Activated naive CD4-positive, alpha-beta T cell treated with anti-CD3 and anti-CD28 coated beads, Interleukin-2, amount 10 ng/mL, durations not matched to agents 7 days and 5 days (primary cell): ENCODE measurements at regions not wholly inside any gene's neighbourhood (a gene's known extent, or its start where the extent isn't known, plus 50 kb on each side); places are given as distances from the start of the nearest gene placed in this dataset.

ENCODE experiments used
- CTCF ChIA-PET: fragments of 350-600 bp; sonication (Branson Sonifier 250); formaldehyde crosslinking; loops from one replicate; lab custom pipeline; 2021; ENCODE audit warnings: antibody characterized with exemption; lab: Charles Lee
- DNase-seq: peaks from one replicate; pipeline ENCODE4 v3.0.0-alpha.2; 2020
- H3K27ac Mint-ChIP-seq: one replicate; pipeline ENCODE4 v1.8.0; 2021; ENCODE audit warnings: mild to moderate bottlenecking, moderate library complexity, mixed read lengths
- H3K27me3 Mint-ChIP-seq: one replicate; pipeline ENCODE4 v1.8.0; 2021; ENCODE audit warnings: mild to moderate bottlenecking, mixed read lengths
- H3K36me3 Mint-ChIP-seq: one replicate; pipeline ENCODE4 v1.8.0; 2021; ENCODE audit warnings: mixed read lengths
- H3K4me1 Mint-ChIP-seq: one replicate; pipeline ENCODE4 v1.8.0; 2021; ENCODE audit warnings: mixed read lengths
- H3K4me3 Mint-ChIP-seq: one replicate; pipeline ENCODE4 v1.8.0; 2021; ENCODE audit warnings: mild to moderate bottlenecking, moderate library complexity, mixed read lengths
- H3K9me3 Mint-ChIP-seq: one replicate; pipeline ENCODE4 v1.8.0; 2021; ENCODE audit warnings: mixed read lengths

- H3K36me3 Mint-ChIP-seq, result no peaks in the 10 kb centered on the region
- CTCF ChIA-PET, result no interaction called here
- peaks cover 4% of the 10 kb centered on the region for H3K9me3 Mint-ChIP-seq
- H3K4me1 Mint-ChIP-seq, result no peaks in the 10 kb centered on the region
- H3K27ac Mint-ChIP-seq, result no peak overlapping the region
- no peak for DNase-seq
- H3K4me3 Mint-ChIP-seq, result no peak overlapping the region
- H3K27me3 Mint-ChIP-seq, result peaks cover 18% of the 10 kb centered on the region
Measured at GRCh38 chr5:67343835-67344234, 147.2 kb upstream of the CD180 start.

- CTCF ChIA-PET, result interaction anchor here (2.1 kb wide), 1 partner anchor 95 kb away, joined by 4 read pairs; no protein-coding TSS in a partner anchor
- DNase-seq, result no peak
- H3K9me3 Mint-ChIP-seq, result peaks cover 4% of the 10 kb centered on the region
Measured at GRCh38 chr5:67341478-67341877, 144.9 kb upstream of the CD180 start.

GRCh38 chr5:67339219-67339767, 142.7 kb upstream of the CD180 start:
- H3K27me3 Mint-ChIP-seq, result peaks cover 14% of the 10 kb centered on the region
- no peak for DNase-seq
- H3K4me3 Mint-ChIP-seq, result no peak overlapping the region
- no peak overlapping the region for H3K27ac Mint-ChIP-seq
- H3K36me3 Mint-ChIP-seq, result no peaks in the 10 kb centered on the region
- peaks cover 1% of the 10 kb centered on the region for H3K9me3 Mint-ChIP-seq
- H3K4me1 Mint-ChIP-seq, result no peaks in the 10 kb centered on the region
- CTCF ChIA-PET, result no interaction called here

More at GRCh38 chr5:67341478-67341877, 144.9 kb upstream of the CD180 start:
- Mint-ChIP-seq H3K27ac (no peak overlapping the region), H3K27me3 (peaks cover 18% of the 10 kb centered on the region), H3K4me3 (no peak overlapping the region), H3K36me3 (no peaks in the 10 kb centered on the region), H3K4me1 (no peaks in the 10 kb centered on the region)

GRCh38 chr5:67338421-67338820, 141.8 kb upstream of the CD180 start:
- no peaks in the 10 kb centered on the region for H3K4me1 Mint-ChIP-seq
- DNase-seq, result no peak

GRCh38 chr5:67337751-67338150, 141.2 kb upstream of the CD180 start:
- no peaks in the 10 kb centered on the region for H3K4me1 Mint-ChIP-seq
- no peaks in the 10 kb centered on the region for H3K9me3 Mint-ChIP-seq
- H3K27me3 Mint-ChIP-seq, result peaks cover 7% of the 10 kb centered on the region
- H3K36me3 Mint-ChIP-seq, result no peaks in the 10 kb centered on the region
- no peak overlapping the region for H3K4me3 Mint-ChIP-seq
- no peak overlapping the region for H3K27ac Mint-ChIP-seq
- no peak for DNase-seq
- CTCF ChIA-PET, result no interaction called here

More at GRCh38 chr5:67338421-67338820, 141.8 kb upstream of the CD180 start:
- CTCF ChIA-PET, result no interaction called here
- Mint-ChIP-seq H3K36me3 (no peaks in the 10 kb centered on the region), H3K27me3 (peaks cover 7% of the 10 kb centered on the region), H3K9me3 (no peaks in the 10 kb centered on the region), H3K27ac (no peak overlapping the region), H3K4me3 (no peak overlapping the region)

DNA sequence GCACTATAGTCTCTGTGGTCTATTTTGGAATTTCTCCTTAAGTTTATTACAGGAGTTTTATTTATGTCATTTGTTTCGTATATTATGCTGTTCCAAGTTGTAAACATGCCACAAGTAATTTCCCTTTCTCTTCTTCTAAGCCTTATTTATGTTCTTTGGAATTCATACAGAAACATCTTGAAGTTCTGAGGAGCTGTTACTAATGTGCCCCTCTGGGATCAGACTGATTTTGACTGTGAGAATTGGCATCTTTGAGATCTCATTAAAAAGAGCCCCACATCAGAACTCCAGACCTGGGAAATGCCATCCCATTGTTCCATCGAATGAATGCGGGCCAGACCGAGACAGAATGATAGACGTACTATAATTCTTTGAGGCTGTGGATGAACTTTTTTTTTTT, 138.8 kb upstream of the CD180 start:
- DNase-seq, result no peak
- H3K4me1 Mint-ChIP-seq, result no peaks in the 10 kb centered on the region
- no peak overlapping the region for H3K4me3 Mint-ChIP-seq
- no peaks in the 10 kb centered on the region for H3K9me3 Mint-ChIP-seq
- peaks cover 7% of the 10 kb centered on the region for H3K27me3 Mint-ChIP-seq
- no peak overlapping the region for H3K27ac Mint-ChIP-seq
- H3K36me3 Mint-ChIP-seq, result no peaks in the 10 kb centered on the region
- CTCF ChIA-PET, result no interaction called here

DNA sequence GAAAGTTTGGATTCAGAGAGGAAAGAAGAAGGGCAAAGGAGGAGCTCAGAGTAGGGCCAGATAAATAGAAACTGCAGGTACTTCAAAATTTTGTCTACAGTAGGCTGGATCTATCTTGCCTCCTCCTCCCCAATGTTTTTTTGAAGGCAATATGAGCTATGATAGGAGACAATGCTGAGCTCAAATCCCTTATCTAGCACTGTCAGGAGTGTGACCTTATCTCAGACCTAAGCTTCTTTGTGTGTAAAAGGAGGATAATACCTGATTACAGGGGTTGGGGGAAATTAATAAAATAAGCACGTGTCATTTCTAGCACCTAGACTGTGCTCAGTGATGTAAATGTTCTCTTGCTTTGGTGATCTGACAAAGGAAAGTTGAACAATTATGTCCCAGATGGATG, 137.8 kb upstream of the CD180 start:
- H3K4me3 Mint-ChIP-seq, result no peak overlapping the region
- CTCF ChIA-PET, result no interaction called here
- no peaks in the 10 kb centered on the region for H3K36me3 Mint-ChIP-seq
- H3K4me1 Mint-ChIP-seq, result no peaks in the 10 kb centered on the region
- H3K27ac Mint-ChIP-seq, result no peak overlapping the region
- H3K9me3 Mint-ChIP-seq, result no peaks in the 10 kb centered on the region
- H3K27me3 Mint-ChIP-seq, result peaks cover 5% of the 10 kb centered on the region
- DNase-seq, result no peak

- H3K27ac Mint-ChIP-seq, result no peak overlapping the region
- DNase-seq, result no peak
- H3K4me1 Mint-ChIP-seq, result no peaks in the 10 kb centered on the region
- H3K4me3 Mint-ChIP-seq, result no peak overlapping the region
- H3K9me3 Mint-ChIP-seq, result no peaks in the 10 kb centered on the region
- no peaks in the 10 kb centered on the region for H3K36me3 Mint-ChIP-seq
- no peaks in the 10 kb centered on the region for H3K27me3 Mint-ChIP-seq
- CTCF ChIA-PET, result no interaction called here
Measured at GRCh38 chr5:67333171-67333570, 136.6 kb upstream of the CD180 start.

DNA sequence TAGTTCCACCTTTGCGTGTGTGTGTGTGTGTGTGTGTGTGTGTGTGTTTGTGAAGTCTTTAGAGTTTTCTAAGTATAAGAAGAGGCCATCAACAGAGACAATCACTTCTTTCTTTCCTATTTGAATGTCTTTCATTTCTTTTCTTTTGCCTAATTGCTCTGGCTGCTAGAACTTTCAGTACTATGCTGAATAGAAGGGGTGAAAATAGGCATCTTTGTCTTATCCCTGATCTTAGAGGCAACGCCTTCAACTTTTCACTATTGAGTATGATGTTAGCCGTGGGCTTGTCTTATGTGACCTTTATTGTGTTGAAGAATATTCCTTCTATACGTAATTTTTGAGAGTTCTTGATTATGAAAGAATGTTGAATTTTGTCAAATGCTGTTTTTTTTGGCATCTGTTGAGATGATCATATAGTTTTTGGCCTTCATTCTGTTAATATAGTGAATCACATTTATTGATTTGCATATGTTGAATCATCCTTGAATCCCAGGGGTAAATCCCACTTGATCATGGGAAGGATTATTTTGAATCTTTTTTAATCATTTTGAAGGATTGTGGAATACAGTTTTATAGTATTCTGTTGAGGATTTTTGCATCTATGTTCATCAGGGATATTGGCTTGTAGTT, 134.8 kb upstream of the CD180 start:
- H3K4me1 Mint-ChIP-seq, result no peaks in the 10 kb centered on the region

GRCh38 chr5:67319935-67320725, 123.5 kb upstream of the CD180 start:
- H3K4me1 Mint-ChIP-seq, result peaks cover 4% of the 10 kb centered on the region
- no peak for DNase-seq
- no peak overlapping the region for H3K4me3 Mint-ChIP-seq
- no peaks in the 10 kb centered on the region for H3K36me3 Mint-ChIP-seq
- peaks cover 8% of the 10 kb centered on the region for H3K9me3 Mint-ChIP-seq
- H3K27me3 Mint-ChIP-seq, result no peaks in the 10 kb centered on the region
- CTCF ChIA-PET, result no interaction called here
- no peak overlapping the region for H3K27ac Mint-ChIP-seq

More for the DNA sequence above, 134.8 kb upstream of the CD180 start:
- Mint-ChIP-seq H3K4me3 (no peak overlapping the region), H3K27me3 (no peaks in the 10 kb centered on the region), H3K36me3 (no peaks in the 10 kb centered on the region), H3K27ac (no peak overlapping the region), H3K9me3 (no peaks in the 10 kb centered on the region)
- CTCF ChIA-PET, result no interaction called here
- no peak for DNase-seq

- Mint-ChIP-seq H3K9me3 (peaks cover 8% of the 10 kb centered on the region), H3K4me3 (no peak overlapping the region), H3K27me3 (no peaks in the 10 kb centered on the region), H3K27ac (no peak overlapping the region), H3K36me3 (no peaks in the 10 kb centered on the region), H3K4me1 (peaks cover 4% of the 10 kb centered on the region)
- CTCF ChIA-PET, result interaction anchor here (1.2 kb wide), 1 partner anchor 12 kb away, joined by 3 read pairs; no protein-coding TSS in a partner anchor
- DNase-seq, result no peak
Measured at GRCh38 chr5:67318746-67319145, 122.1 kb upstream of the CD180 start.

GRCh38 chr5:67317603-67318002, 121.0 kb upstream of the CD180 start:
- CTCF ChIA-PET, result no interaction called here
- no peak overlapping the region for H3K27ac Mint-ChIP-seq
- H3K9me3 Mint-ChIP-seq, result peaks cover 8% of the 10 kb centered on the region
- no peaks in the 10 kb centered on the region for H3K27me3 Mint-ChIP-seq
- H3K36me3 Mint-ChIP-seq, result no peaks in the 10 kb centered on the region
- H3K4me1 Mint-ChIP-seq, result peaks cover 4% of the 10 kb centered on the region
- no peak overlapping the region for H3K4me3 Mint-ChIP-seq
- DNase-seq, result no peak

- CTCF ChIA-PET, result interaction anchor here (0.6 kb wide), 2 partner anchors 9 to 64 kb away, joined by 3 read pairs; no protein-coding TSS in a partner anchor
- Mint-ChIP-seq H3K4me3 (no peak overlapping the region), H3K27ac (no peak overlapping the region), H3K36me3 (no peaks in the 10 kb centered on the region), H3K27me3 (no peaks in the 10 kb centered on the region), H3K4me1 (peaks cover 4% of the 10 kb centered on the region), H3K9me3 (peaks cover 8% of the 10 kb centered on the region)
- DNase-seq, result no peak
Measured at GRCh38 chr5:67316695-67317094, 120.1 kb upstream of the CD180 start.

GRCh38 chr5:67315082-67315989, 118.7 kb upstream of the CD180 start:
- H3K4me3 Mint-ChIP-seq, result no peak overlapping the region
- H3K27me3 Mint-ChIP-seq, result no peaks in the 10 kb centered on the region
- H3K27ac Mint-ChIP-seq, result no peak overlapping the region
- CTCF ChIA-PET, result no interaction called here
- peaks cover 4% of the 10 kb centered on the region for H3K4me1 Mint-ChIP-seq
- H3K36me3 Mint-ChIP-seq, result no peaks in the 10 kb centered on the region
- no peak for DNase-seq
- H3K9me3 Mint-ChIP-seq, result peaks cover 8% of the 10 kb centered on the region
